ENCODE measurements at regions not wholly inside any gene's neighbourhood (a gene's known extent, or its start where the extent isn't known, plus 50 kb on each side); places are given as distances from the start of the nearest gene placed in this dataset.

GRCh38 chr6:167429353-167429752 lies 104.5 kb downstream of the TTLL2 start:
- H3K4me2 ChIP-seq (ENCODE audit: insufficient read depth, low read length) = no peak overlapping the region
- H2AFZ ChIP-seq (ENCODE audit: low read length) = no peak overlapping the region
- TF ChIP-seq CTCF (IDR thresholded peaks at IDR 0.05; ENCODE audit: extremely low read depth, low read depth, low read length) = no peak
- no peaks in the 10 kb centered on the region for H3K4me1 ChIP-seq (ENCODE audit: insufficient read depth, low read length)
- H4K20me1 ChIP-seq (ENCODE audit: insufficient read depth, low read length) = no peaks in the 10 kb centered on the region
- no peaks in the 10 kb centered on the region for H3K36me3 ChIP-seq (ENCODE audit: insufficient read depth, low read length)
- no peaks in the 10 kb centered on the region for H3K79me2 ChIP-seq (ENCODE audit: insufficient read depth, low read length)
- H3K27me3 ChIP-seq (ENCODE audit: insufficient read depth, low read length) = no peaks in the 10 kb centered on the region
- H3K9me3 ChIP-seq (ENCODE audit: low read depth, low read length) = no peaks in the 10 kb centered on the region
- no peak overlapping the region for H3K4me3 ChIP-seq (ENCODE audit: insufficient read depth, low read length)
- no peak for DNase-seq (ENCODE audit: insufficient read length, low spot score, missing footprints)
- no peak overlapping the region for H3K27ac ChIP-seq (ENCODE audit: low read depth, low read length)

DNA sequence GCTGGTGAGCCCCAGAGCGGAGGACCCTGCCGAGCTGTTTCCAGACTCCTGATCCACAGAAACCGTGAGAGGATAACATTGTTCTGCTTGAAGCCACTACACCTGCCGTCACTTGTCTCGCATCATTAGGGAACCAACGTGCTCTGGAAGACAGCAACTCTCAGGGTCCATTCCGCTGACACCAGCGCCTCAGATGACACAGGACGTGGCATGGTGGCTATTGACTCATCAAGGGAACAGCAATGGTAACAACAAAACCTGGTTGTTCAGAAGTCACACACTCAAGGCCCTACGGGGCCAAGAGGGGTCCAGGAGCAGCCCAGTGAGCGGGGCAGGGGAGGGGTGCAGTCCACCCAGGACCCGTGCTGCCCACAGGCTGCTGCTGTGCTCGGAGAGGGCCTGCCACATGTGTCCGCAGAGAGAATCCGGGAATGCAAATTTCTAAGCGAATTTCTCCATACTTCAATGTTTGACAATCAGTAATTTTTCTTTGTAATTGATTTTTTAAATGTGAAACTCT lies 110.4 kb downstream of the TTLL2 start:
- no peak for TF ChIP-seq CTCF (IDR thresholded peaks at IDR 0.05; ENCODE audit: extremely low read depth, low read depth, low read length)
- Histone ChIP-seq H3K4me1 (ENCODE audit: insufficient read depth, low read length) (no peaks in the 10 kb centered on the region), H3K27ac (ENCODE audit: low read depth, low read length) (no peak overlapping the region)

GRCh38 chr6:167437888-167438484 lies 113.1 kb downstream of the TTLL2 start:
- DNase-seq (ENCODE audit: insufficient read length, low spot score, missing footprints) = no peak
- H3K27ac ChIP-seq (ENCODE audit: low read depth, low read length) = no peak overlapping the region
- no peaks in the 10 kb centered on the region for H3K79me2 ChIP-seq (ENCODE audit: insufficient read depth, low read length)
- H3K36me3 ChIP-seq (ENCODE audit: insufficient read depth, low read length) = no peaks in the 10 kb centered on the region
- H3K4me1 ChIP-seq (ENCODE audit: insufficient read depth, low read length) = no peaks in the 10 kb centered on the region
- no peaks in the 10 kb centered on the region for H3K27me3 ChIP-seq (ENCODE audit: insufficient read depth, low read length)
- no peaks in the 10 kb centered on the region for H3K9me3 ChIP-seq (ENCODE audit: low read depth, low read length)
- H3K4me2 ChIP-seq (ENCODE audit: insufficient read depth, low read length) = no peak overlapping the region
- TF ChIP-seq CTCF (IDR thresholded peaks at IDR 0.05; ENCODE audit: extremely low read depth, low read depth, low read length) = no peak
- H4K20me1 ChIP-seq (ENCODE audit: insufficient read depth, low read length) = no peaks in the 10 kb centered on the region
- H3K4me3 ChIP-seq (ENCODE audit: insufficient read depth, low read length) = no peak overlapping the region
- no peak overlapping the region for H2AFZ ChIP-seq (ENCODE audit: low read length)

More for the DNA sequence above, 110.4 kb downstream of the TTLL2 start:
- Histone ChIP-seq H3K27me3 (ENCODE audit: insufficient read depth, low read length) (no peaks in the 10 kb centered on the region), H3K9me3 (ENCODE audit: low read depth, low read length) (no peaks in the 10 kb centered on the region), H2AFZ (ENCODE audit: low read length) (no peak overlapping the region), H3K79me2 (ENCODE audit: insufficient read depth, low read length) (no peaks in the 10 kb centered on the region), H3K4me3 (ENCODE audit: insufficient read depth, low read length) (no peak overlapping the region), H3K36me3 (ENCODE audit: insufficient read depth, low read length) (no peaks in the 10 kb centered on the region), H4K20me1 (ENCODE audit: insufficient read depth, low read length) (no peaks in the 10 kb centered on the region), H3K4me2 (ENCODE audit: insufficient read depth, low read length) (no peak overlapping the region)
- no peak for DNase-seq (ENCODE audit: insufficient read length, low spot score, missing footprints)

DNA sequence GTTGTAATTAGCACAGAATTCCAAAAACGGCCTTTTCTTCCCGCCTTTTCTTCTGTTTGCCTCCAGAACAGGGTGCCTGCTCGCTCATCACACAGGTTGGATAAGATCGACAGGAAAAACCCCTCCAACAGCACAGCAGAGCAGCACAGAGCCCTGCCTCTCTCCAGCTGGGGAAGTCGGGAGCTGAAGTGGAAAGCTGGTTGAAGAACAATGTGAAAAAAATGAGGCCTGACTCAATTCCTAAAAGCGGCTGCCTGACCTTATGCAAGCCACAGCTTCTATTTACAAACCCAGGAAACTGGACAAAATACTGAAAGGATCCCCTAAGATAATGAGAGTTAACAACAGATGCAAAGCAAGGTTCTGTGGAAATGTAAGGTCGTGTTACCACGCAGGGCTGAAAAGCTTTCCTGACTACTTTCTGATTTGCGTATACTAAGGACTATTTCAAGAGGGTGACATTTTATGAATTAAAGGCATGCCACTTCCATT lies 116.9 kb downstream of the TTLL2 start:
- Histone ChIP-seq H3K27ac (ENCODE audit: low read depth, low read length) (no peak overlapping the region), H3K4me3 (ENCODE audit: insufficient read depth, low read length) (no peak overlapping the region), H2AFZ (ENCODE audit: low read length) (no peak overlapping the region), H3K27me3 (ENCODE audit: insufficient read depth, low read length) (no peaks in the 10 kb centered on the region), H3K79me2 (ENCODE audit: insufficient read depth, low read length) (no peaks in the 10 kb centered on the region), H3K36me3 (ENCODE audit: insufficient read depth, low read length) (no peaks in the 10 kb centered on the region), H3K4me2 (ENCODE audit: insufficient read depth, low read length) (no peak overlapping the region), H4K20me1 (ENCODE audit: insufficient read depth, low read length) (no peaks in the 10 kb centered on the region), H3K9me3 (ENCODE audit: low read depth, low read length) (no peaks in the 10 kb centered on the region), H3K4me1 (ENCODE audit: insufficient read depth, low read length) (no peaks in the 10 kb centered on the region)
- DNase-seq (ENCODE audit: insufficient read length, low spot score, missing footprints) = no peak
- no peak for TF ChIP-seq CTCF (IDR thresholded peaks at IDR 0.05; ENCODE audit: extremely low read depth, low read depth, low read length)

Measured in osteoblast (primary cell).